CD4-positive, alpha-beta T cell (primary cell): ENCODE measurements at regions not wholly inside any gene's neighbourhood (a gene's known extent, or its start where the extent isn't known, plus 50 kb on each side); places are given as distances from the start of the nearest gene placed in this dataset.

Source experiments
- ATAC-seq: fragments of 200-7000 bp; cut with Tn5 transposase; one replicate; pipeline ENCODE4 v1.10.0; 2022; ENCODE audit warnings: mild to moderate bottlenecking; ENCODE audit not compliant: poor library complexity
- CTCF ChIA-PET: fragments of 350-600 bp; sonication (Branson Sonifier 250); formaldehyde crosslinking; loops from one replicate; lab custom pipeline; 2021; ENCODE audit warnings: antibody characterized with exemption, inconsistent platforms; lab: Charles Lee
- POLR2A ChIA-PET: fragments of 350-600 bp; sonication (Branson Sonifier 250); formaldehyde crosslinking; loops from one replicate; lab custom pipeline; 2021; ENCODE audit warnings: antibody characterized with exemption, inconsistent platforms; lab: Charles Lee
- DNase-seq, 14 experiments: peaks; one replicate each; pipeline ENCODE4 v3.0.0-alpha.2; 2013 to 2020; ENCODE audit warnings: mixed read lengths in 2 of 14
- H3K27ac ChIP-seq, 2 donors: one replicate each; pipeline versions ENCODE4 v1.5.1 to v1.7.0; 2013; ENCODE audit warnings: low read length in 2 of 2, low read depth in 1 of 2, mild to moderate bottlenecking in 1 of 2
- H3K27me3 ChIP-seq, 2 experiments: 1 replicate in 1 of 2; 2 replicates in 1 of 2; pipeline versions ENCODE4 v1.6.1 to v1.7.0; 2013; ENCODE audit warnings: low read length in 2 of 2, control low read depth in 1 of 2, mild to moderate bottlenecking in 1 of 2, moderate library complexity in 1 of 2; ENCODE audit not compliant: insufficient read depth in 2 of 2, control insufficient read depth in 1 of 2
- H3K36me3 ChIP-seq: one replicate; pipeline ENCODE4 v1.6.1; 2013; ENCODE audit warnings: low read length, control low read depth; ENCODE audit not compliant: insufficient read depth
- H3K4me1 ChIP-seq: one replicate; pipeline ENCODE4 v1.6.1; 2013; ENCODE audit warnings: low read length, control low read depth; ENCODE audit not compliant: insufficient read depth
- H3K4me3 ChIP-seq: one replicate; pipeline ENCODE4 v1.5.1; 2013; ENCODE audit warnings: mild to moderate bottlenecking, low read length, moderate library complexity
- H3K9me3 ChIP-seq, 2 experiments: 1 replicate in 1 of 2; 2 replicates in 1 of 2; pipeline versions ENCODE4 v1.6.1 to v1.7.0; 2013; ENCODE audit warnings: low read length in 2 of 2, mild to moderate bottlenecking in 2 of 2, control low read depth in 1 of 2, moderate library complexity in 1 of 2; ENCODE audit not compliant: control insufficient read depth in 1 of 2, insufficient read depth in 1 of 2
- H3K27ac Mint-ChIP-seq: one replicate; pipeline ENCODE4 v1.8.0; 2020; ENCODE audit warnings: mixed read lengths
- H3K27me3 Mint-ChIP-seq: one replicate; pipeline ENCODE4 v1.8.0; 2021; ENCODE audit warnings: mixed read lengths
- H3K36me3 Mint-ChIP-seq: one replicate; pipeline ENCODE4 v1.8.0; 2021; ENCODE audit warnings: low read depth, mixed read lengths
- H3K4me1 Mint-ChIP-seq: one replicate; pipeline ENCODE4 v1.8.0; 2021; ENCODE audit warnings: low read depth, mixed read lengths
- H3K4me3 Mint-ChIP-seq: one replicate; pipeline ENCODE4 v1.8.0; 2020; ENCODE audit warnings: mild to moderate bottlenecking, mixed read lengths
- H3K9me3 Mint-ChIP-seq: one replicate; pipeline ENCODE4 v1.8.0; 2020; ENCODE audit warnings: mixed read lengths
- CTCF ChIP-seq: fragments of 200-600 bp; IDR thresholded peaks from one replicate; pipeline ENCODE4 v1.8.0; 2022; ENCODE audit warnings: antibody characterized with exemption, mild to moderate bottlenecking
- intact Hi-C, 2 experiments: fragments of 100-400 bp; cut with DNase I in 1 of 2; cut with micrococcal nuclease in 1 of 2; formaldehyde crosslinking; loops; one replicate each; pipeline versions ENCODE4 v1.15.1 to v1.9.0; 2023 to 2025; cut with DNase I, micrococcal nuclease

GRCh38 chr7:140236626-140237025 is 59.8 kb upstream of the KDM7A start:
- H3K4me1 Mint-ChIP-seq: peaks cover 11% of the 10 kb centered on the region
- no peaks in the 10 kb centered on the region for H3K36me3 ChIP-seq
- ChIA-PET POLR2A (interaction anchor here (0.9 to 1.6 kb wide), 2 partner anchors 17 to 59 kb away, joined by 3 to 4 read pairs; partner anchors contain the start of gene KDM7A), CTCF (no interaction called here)
- H3K27me3 ChIP-seq: no peaks in the 10 kb centered on the region
- H3K4me3 Mint-ChIP-seq: no peak overlapping the region
- H3K4me3 ChIP-seq: no peak overlapping the region
- no peak overlapping the region for H3K27ac Mint-ChIP-seq
- ATAC-seq (no peak), DNase-seq (no peak)
- H3K9me3 Mint-ChIP-seq: no peaks in the 10 kb centered on the region
- no peak overlapping the region for H3K27ac ChIP-seq
- H3K9me3 ChIP-seq: no peaks in the 10 kb centered on the region
- peaks cover 6% of the 10 kb centered on the region for H3K4me1 ChIP-seq
- H3K27me3 Mint-ChIP-seq: no peaks in the 10 kb centered on the region
- H3K36me3 Mint-ChIP-seq: no peaks in the 10 kb centered on the region
- intact Hi-C loops: loop anchor here in 1 of 2 experiments (10.0 kb wide), 2 partner anchors 462 to 592 kb away; partner anchors contain the start of gene HIPK2
- TF ChIP-seq CTCF: no peak

- intact Hi-C loops: loop anchor here in 1 of 2 experiments (10.0 kb wide), 2 partner anchors 460 to 590 kb away; partner anchors contain the start of gene HIPK2
- H3K27ac ChIP-seq: no peak overlapping the region
Measured at GRCh38 chr7:140235114-140235513, 58.3 kb upstream of the KDM7A start.

GRCh38 chr7:140232957-140233917 is 56.5 kb upstream of the KDM7A start:
- no peak for TF ChIP-seq CTCF
- Mint-ChIP-seq H3K27ac (peak overlapping the region; percentile 99), H3K9me3 (no peaks in the 10 kb centered on the region), H3K4me3 (peak overlapping the region; percentile 42), H3K36me3 (no peaks in the 10 kb centered on the region), H3K27me3 (no peaks in the 10 kb centered on the region), H3K4me1 (peaks cover 34% of the 10 kb centered on the region)
- intact Hi-C loops: loop anchor here (5.0 to 10.0 kb wide), 5 partner anchors 69 to 588 kb away; partner anchors contain the start of genes PARP12 (in 2 of the 2) and HIPK2 (in 1 of the 2)
- CTCF ChIA-PET: no interaction called here
- Histone ChIP-seq H3K27ac (no peak overlapping the region), H3K4me3 (no peak overlapping the region), H3K27me3 (no peaks in the 10 kb centered on the region), H3K4me1 (peaks cover 36% of the 10 kb centered on the region), H3K9me3 (no peaks in the 10 kb centered on the region), H3K36me3 (no peaks in the 10 kb centered on the region)
- DNase-seq (peak in 2 of 14 experiments; percentile 41 to 47), ATAC-seq (no peak)
- POLR2A ChIA-PET: interaction anchor here (1.8 to 4.7 kb wide), 3 partner anchors 20 to 56 kb away, joined by 8 to 57 read pairs (median 24); partner anchors contain the start of gene KDM7A

More at GRCh38 chr7:140235114-140235513, 58.3 kb upstream of the KDM7A start:
- H3K27me3 Mint-ChIP-seq: no peaks in the 10 kb centered on the region
- H3K4me3 ChIP-seq: no peak overlapping the region
- H3K27me3 ChIP-seq: no peaks in the 10 kb centered on the region
- H3K4me1 ChIP-seq: peaks cover 19% of the 10 kb centered on the region
- no peaks in the 10 kb centered on the region for H3K36me3 ChIP-seq
- CTCF ChIA-PET: no interaction called here
- no peak for TF ChIP-seq CTCF
- H3K9me3 Mint-ChIP-seq: no peaks in the 10 kb centered on the region
- no peak for DNase-seq
- no peaks in the 10 kb centered on the region for H3K9me3 ChIP-seq
- peak overlapping the region; percentile 25 for H3K4me3 Mint-ChIP-seq
- H3K27ac Mint-ChIP-seq: peak overlapping the region; percentile 24
- ATAC-seq: no peak
- H3K36me3 Mint-ChIP-seq: no peaks in the 10 kb centered on the region
- POLR2A ChIA-PET: no interaction called here
- H3K4me1 Mint-ChIP-seq: peaks cover 20% of the 10 kb centered on the region
